ENCODE measurements at regions not wholly inside any gene's neighbourhood (a gene's known extent, or its start where the extent isn't known, plus 50 kb on each side); places are given as distances from the start of the nearest gene placed in this dataset.
"Not testable (repeated sequence)": the region's sequence is repeated elsewhere in the genome, so short reads cannot be mapped to it uniquely, and the experiment has no call there.

DNA sequence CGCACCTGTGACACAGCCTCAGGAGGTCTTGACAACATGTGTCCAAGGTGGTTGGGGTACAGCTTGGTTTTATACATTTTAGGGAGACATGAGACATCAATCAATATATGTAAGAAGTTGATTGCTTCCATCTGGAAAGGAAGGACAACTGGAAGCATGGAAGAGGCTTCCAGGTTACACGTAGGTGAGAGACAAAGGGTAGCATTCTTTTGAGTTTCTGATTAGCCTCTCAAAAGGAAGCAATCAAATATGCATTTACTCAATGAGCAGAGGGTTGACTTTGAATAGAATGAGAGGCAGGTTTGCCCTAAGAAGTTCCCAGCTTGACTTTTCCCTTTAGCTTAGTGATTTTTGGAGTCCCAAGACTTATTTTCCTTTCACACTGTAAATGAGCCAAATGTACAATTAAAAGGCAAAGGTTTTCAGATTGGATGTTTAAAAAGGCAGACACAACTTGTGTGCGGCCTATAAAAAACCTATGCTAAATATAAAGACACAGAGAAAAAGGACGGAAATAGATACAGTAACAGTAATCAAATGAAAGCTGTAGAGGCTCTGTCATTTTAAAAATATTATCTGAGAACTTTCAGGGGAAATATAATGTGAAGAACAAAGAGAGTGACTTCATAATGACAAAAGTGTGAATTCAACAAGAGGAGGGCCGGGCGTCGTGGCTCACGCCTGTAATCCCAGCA lies 65.7 kb upstream of the LANCL2 start:
- FAIRE-seq, result no peak
- DNase-seq (ENCODE audit: low spot score in 2 of 2), result no peak

DNA sequence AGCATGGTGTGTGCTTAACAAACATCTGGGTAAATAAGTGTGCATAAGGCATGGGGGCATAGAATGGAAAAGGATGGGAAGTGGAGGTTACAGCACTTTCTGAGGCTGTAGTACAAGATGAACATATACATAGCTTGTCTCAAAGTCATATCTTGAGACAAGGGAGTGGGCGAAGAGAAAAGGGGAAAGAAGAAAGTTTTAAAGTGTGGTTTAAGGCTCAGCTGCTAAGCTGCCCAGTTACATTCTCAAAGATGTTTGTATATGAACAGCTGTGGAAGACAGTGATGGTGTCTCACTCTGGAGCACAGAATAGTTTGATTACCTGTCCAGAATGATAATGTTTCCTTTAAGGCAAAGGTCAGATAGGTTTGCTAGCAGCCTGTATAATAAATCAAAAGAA lies 61.9 kb upstream of the LANCL2 start:
- FAIRE-seq (no peak), DNase-seq (ENCODE audit: low spot score in 2 of 2) (no peak)

DNA sequence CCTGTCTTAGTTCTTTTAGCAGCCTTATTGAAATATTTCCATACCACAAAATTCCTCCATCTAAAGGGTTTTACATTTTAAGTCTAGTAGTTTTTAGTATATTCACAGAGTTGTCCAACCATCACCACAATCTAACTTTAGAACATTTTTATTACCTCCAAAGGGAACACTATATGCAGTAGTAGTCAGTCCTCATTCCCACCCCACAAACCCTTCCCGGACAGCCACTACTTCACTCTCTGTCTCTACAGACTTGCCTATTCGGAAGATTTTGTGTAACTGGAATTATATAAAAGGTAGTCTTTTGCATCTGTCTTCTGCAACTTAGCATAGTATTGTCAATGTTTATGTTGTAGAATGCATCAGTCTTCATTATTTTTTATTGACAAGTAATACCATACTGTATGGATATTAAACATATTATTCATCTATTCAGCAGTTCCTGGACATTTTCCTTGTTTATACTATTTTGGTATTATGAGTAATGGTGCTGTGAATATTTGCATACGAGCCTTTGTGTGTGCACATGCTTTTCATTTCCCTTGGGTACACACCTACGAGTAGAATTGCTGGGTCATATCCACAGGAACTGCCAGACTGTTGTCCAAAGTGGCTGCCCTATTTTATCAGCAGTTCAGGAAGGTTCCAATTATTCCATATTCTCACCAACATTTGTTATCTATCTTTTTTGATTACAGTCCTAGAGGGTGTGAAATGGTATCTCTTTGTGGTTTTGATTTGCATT lies 60.9 kb upstream of the LANCL2 start:
- no peak for FAIRE-seq
- no peak for DNase-seq (ENCODE audit: low spot score in 2 of 2)

DNA sequence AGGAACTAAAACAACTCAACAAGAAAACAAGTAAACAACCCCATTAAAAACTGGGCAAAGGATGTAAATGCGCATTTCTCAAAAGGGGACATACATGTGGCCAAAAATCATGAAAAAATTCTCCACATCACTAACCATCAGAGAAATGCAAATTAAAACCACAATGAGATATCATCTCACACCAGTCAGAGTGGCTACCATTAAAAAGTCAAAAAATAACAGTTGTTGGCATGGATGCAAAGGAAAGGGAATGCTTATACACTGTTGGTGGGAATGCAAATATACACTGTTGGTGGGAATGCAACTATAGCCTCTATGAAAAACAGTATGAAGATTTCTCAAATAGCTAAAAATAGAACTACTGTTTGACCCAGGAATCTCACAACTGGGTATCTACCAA lies 60.0 kb upstream of the LANCL2 start:
- no peak for FAIRE-seq
- no peak for DNase-seq (ENCODE audit: low spot score in 2 of 2)

DNA sequence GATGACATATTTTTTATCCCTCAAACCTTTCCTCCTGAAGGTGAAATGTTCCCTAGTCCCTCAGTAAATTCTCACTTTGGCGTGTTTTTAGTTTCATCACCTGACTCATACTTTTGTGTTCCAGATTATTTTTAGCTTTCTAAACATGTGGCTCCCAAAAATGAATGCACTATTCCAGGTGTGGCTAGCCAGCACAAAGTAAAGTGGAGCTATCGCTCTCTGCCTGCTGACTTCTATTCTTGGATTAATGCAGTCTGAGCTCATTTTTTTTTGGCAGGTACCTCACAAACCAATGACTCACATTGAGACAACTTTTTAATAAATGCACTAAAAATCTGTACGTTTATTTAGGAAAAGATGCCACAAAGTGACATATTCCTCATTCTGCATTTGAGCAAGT lies 58.8 kb upstream of the LANCL2 start:
- DNase-seq (ENCODE audit: low spot score in 2 of 2), result no peak
- FAIRE-seq, result no peak

DNA sequence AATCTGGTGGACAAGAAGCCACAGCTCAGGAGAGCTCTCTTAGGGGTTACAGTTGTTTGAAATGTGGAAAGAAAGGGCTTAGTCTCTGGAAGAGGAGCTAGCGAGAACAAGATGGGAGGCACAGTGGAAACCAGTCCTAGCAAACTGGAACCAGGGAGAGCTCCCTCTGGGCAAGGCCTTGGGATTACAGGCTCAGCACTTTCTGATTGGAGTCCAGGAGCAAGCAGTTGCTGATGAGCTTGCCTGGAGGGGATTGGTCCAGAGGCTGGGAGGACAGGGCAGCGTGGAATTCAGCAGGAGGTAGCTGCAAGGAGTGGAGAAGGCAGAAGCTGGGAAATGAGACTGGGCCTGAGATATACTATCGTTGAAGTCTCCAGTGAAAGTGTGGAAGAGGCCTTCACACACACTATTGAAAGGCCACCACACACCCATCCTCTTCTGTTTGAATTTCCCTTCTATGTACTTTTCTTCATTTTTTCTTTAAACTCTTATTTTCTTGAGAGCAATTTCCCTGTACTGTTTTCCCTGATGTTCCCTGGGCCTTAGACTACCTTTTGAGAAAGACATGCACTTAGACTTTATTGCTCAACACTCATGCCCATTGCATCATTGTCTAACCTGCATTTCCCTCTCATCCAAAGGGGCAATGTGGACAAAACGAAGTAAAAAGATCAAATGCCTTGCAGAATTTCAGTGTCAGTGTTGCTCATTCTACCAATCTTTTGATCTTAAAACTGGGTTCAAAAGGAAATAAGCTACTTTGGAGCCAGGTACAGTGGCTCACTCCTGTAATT lies 57.8 kb upstream of the LANCL2 start:
- DNase-seq (ENCODE audit: low spot score in 2 of 2) (no peak), FAIRE-seq (no peak)

DNA sequence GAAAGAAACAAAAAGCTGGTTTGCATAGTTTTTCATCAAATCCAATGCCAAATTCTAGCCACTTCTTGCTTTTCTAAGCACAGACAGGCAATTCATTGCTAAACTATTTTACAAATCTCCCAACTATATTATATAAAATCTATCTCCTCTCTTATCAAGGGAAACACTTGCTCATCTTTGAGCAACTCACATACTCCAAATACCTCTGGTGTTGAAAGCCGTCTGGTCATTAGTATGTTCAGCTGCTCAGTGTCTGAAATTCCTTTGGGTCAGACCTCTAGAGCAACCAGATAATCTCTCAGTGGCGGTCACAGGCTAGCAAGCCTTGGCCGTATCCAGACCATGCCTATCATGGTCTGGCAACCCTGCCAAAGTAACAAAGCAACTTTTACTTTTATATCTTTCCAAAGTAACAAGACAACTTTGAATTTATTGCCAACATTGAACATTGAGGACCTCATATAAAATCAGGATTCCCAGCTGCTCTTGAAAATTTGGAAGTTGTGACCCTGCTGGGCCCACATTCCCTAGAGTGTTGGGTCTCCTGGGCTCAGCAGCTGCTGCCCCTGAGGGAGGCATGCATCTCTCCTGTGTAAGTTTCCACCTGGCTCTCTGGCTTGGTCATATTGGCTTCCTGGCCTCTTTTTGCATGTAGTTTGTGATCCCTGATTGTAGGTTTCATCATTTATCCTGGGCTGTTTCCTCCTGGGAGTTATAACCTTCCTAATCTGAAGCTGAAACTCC lies 56.8 kb upstream of the LANCL2 start:
- no peak for DNase-seq (ENCODE audit: low spot score in 2 of 2)
- FAIRE-seq, result no peak

DNA sequence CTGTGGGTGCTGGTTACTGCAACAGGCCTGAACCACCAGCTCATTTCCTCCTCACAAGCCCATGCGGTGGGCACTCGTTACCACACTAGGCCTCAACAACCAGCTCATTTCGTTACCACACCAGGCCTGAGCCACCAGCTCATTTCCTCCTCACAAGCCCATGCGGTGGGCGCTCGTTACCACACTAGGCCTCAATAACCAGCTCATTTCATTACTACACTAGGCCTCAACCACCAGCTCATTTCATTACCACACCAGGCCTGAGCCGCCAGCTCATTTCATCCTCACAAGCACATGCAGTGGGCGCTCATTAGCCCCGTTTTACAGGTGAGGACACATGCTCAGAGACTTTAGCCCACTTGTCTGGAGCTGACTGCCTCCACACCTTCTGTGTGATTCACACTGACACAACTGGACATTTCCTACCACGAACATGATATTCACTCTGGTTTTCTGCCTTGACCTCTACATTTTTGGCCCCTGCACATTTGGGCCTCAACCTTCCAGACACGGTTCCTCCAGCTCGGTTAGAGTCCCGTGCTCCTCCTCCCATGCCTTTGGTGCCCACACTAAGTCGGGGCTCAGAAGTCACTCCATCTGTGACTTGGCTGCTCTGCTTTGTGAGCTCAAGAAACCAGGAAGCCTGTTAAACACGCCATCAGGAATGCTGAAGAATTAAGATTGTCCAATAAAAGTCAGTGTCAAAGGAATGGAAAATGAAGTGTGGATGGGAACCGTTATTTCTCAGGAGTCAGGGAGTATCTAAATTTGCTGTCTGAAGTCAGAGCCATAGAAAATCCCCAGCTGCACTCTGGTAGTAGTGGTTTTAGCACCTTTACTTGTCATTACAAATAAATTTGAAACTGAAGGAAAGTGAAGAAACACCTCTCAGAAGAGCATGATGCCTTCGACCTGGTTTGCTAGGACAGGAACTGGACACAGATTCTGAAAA lies 55.8 kb upstream of the LANCL2 start:
- DNase-seq (ENCODE audit: low spot score in 2 of 2) (no peak), FAIRE-seq (no peak)

DNA sequence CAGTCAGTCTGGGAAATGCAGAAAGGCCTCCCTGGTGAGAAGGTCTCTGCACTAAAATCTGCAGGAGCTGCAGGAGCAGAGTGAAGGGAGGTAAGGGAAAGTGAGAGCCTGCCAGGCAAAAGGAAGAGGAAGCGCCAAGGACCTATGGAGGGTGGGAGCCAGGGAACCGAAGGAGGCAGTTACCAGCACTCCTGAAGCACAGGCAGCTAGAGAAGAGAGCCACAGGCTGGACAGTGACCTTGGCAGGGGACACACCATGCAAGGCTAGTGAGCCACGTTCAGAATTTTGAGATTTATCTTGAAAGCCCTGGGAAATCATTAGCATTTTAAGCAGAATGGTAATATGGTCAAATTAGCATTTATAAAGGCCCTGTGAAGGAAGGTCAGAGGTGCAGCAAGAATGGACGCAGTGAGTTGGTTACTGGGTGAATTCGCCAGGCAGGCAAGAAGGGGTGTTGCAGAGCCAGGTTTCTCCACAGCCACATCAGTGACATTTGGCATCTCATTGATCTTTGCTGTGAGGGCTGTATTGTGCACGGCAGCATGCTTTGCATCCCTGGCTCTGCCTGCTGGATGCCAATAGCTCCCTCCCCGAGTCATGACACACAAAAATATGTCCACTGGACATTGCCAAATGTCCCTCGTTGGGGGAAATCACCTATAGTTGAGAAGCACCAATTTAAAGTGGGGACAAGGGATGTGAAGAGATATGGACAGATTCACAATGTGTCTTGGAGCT lies 54.7 kb upstream of the LANCL2 start:
- FAIRE-seq, result no peak
- DNase-seq (ENCODE audit: low spot score in 2 of 2), result no peak

DNA sequence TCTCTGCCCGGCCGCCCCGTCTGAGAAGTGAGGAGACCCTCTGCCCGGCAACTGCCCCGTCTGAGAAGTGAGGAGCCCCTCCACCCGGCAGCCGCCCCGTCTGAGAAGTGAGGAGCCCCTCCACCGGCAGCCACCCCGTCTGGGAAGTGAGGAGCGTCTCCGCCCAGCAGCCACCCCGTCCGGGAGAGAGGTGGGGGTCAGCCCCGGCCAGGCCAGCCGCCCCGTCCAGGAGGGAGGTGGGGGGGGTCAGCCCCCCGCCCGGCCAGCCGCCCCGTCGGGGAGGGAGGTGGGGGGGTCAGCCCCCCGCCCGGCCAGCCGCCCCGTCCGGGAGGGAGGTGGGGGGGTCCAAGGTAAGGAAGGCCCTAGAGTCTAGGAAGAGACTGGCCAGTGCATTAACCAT lies 53.2 kb upstream of the LANCL2 start:
- not testable (repeated sequence) for FAIRE-seq; DNase-seq (ENCODE audit: low spot score in 2 of 2)

DNA sequence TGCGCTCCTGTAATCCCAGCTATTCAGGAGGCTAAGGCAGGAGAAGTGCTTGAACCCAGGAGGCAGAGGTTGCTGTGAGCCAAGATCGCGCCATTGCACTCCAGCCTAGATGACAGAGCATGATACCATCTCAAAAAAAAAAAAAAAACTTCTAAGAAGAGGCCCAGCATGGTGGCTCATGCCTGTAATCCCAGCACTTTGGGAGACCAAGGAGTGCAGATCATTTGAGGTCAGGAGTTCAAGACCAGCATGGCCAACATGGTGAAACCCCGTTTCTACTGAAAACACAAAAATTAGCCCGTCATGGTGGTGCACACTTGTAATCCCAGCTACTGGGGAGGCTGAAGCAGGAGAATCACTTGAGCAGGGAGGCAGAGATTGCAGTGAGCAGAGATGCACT lies 51.5 kb upstream of the LANCL2 start:
- DNase-seq (ENCODE audit: low spot score in 2 of 2); FAIRE-seq: not testable (repeated sequence)

DNA sequence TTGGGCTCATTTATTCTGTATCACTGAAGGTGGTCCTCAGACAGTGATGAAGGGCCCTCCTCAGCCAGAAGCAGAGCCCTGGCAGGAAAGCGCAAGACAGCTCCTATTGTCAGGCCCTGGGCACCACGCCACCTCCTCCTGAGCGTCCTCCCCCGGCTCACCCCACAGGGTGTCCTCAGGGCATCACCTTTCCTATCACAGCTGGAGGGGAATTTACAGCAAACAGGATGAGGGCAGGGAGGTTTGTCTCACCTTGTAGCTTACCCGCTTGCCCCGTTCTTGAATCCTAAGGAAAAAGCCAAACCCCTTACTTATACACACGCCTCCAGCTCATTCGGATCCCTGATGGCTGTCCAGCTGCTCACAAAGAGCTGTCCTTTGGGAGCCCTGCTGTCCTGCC lies 50.2 kb upstream of the LANCL2 start:
- no peak for DNase-seq (ENCODE audit: low spot score in 2 of 2)
- FAIRE-seq, result no peak
